ENCODE measurements at regions not wholly inside any gene's neighbourhood (a gene's known extent, or its start where the extent isn't known, plus 50 kb on each side); places are given as distances from the start of the nearest gene placed in this dataset.

GRCh38 chr22:49325531-49326395, 501.9 kb downstream of the BRD1 start:
- DNase-seq (no peak), ATAC-seq (ENCODE audit: low read depth) (no peak)
- Histone ChIP-seq H3K9ac (ENCODE audit: low read length) (no peak overlapping the region), H3K36me3 (replicated peaks in 1 of 2; ENCODE audit: control extremely low read depth in 1 of 2, control insufficient read depth in 1 of 2, extremely low read depth in 1 of 2, insufficient read depth in 2 of 2, low read length in 1 of 2) (no peaks in the 10 kb centered on the region), H3K79me2 (ENCODE audit: control insufficient read depth, insufficient read depth, low read length) (no peaks in the 10 kb centered on the region), H3K4me3 (ENCODE audit: control extremely low read depth in 1 of 5, extremely low read depth in 1 of 5, insufficient read depth in 1 of 5, low read depth in 2 of 5, low read length in 4 of 5) (no peak overlapping the region), H3K27me3 (replicated peaks in 1 of 4; ENCODE audit: control extremely low read depth in 1 of 4, control insufficient read depth in 3 of 4, insufficient read depth in 4 of 4, low read length in 3 of 4) (peaks cover 0 to 11% (median 3%) of the 10 kb centered on the region in 4 experiments), H3K4me1 (ENCODE audit: control insufficient read depth in 2 of 2, insufficient read depth in 2 of 2, low read length in 2 of 2) (no peaks in the 10 kb centered on the region), H2AFZ (ENCODE audit: insufficient read depth, low read depth, low read length, poor library complexity, severe bottlenecking) (no peak overlapping the region), H3K27ac (ENCODE audit: low read length in 2 of 2) (no peak overlapping the region), H3K9me3 (ENCODE audit: control extremely low read depth in 1 of 3, control insufficient read depth in 2 of 3, insufficient read depth in 1 of 3, low read length in 2 of 3) (peaks cover 0 to 28% (median 0%) of the 10 kb centered on the region in 3 donors), H4K20me1 (ENCODE audit: control insufficient read depth, insufficient read depth, low read length, poor library complexity, severe bottlenecking) (no peaks in the 10 kb centered on the region), H3K4me2 (replicated peaks; ENCODE audit: low read depth, low read length, poor library complexity, severe bottlenecking) (no peak overlapping the region)
- Mint-ChIP-seq H3K9me3 (ENCODE audit: insufficient read depth) (no peaks in the 10 kb centered on the region), H3K4me3 (no peak overlapping the region), H3K4me1 (no peaks in the 10 kb centered on the region), H3K27ac (no peak overlapping the region), H3K27me3 (peaks cover 12% of the 10 kb centered on the region)
- TF ChIP-seq CTCF (IDR thresholded peaks at IDR 0.05) (no peak), EZH2 (IDR thresholded peaks at IDR 0.05; ENCODE audit: borderline replicate concordance, insufficient read depth, low read depth, low read length, poor library complexity, severe bottlenecking) (no peak)
- ChIA-PET POLR2A (no interaction called here), CTCF (interaction anchor here (1.1 kb wide), 1 partner anchor 21 kb away, joined by 3 read pairs; no protein-coding TSS in a partner anchor)
- intact Hi-C loops (cut with micrococcal nuclease): no loop called here
- WGBS (ENCODE audit: insufficient coverage): 85% methylated on average over 23 of the region's 25 CpGs
